ENCODE measurements at regions not wholly inside any gene's neighbourhood (a gene's known extent, or its start where the extent isn't known, plus 50 kb on each side); places are given as distances from the start of the nearest gene placed in this dataset.
"Not testable (repeated sequence)": the region's sequence is repeated elsewhere in the genome, so short reads cannot be mapped to it uniquely, and the experiment has no call there.

DNA sequence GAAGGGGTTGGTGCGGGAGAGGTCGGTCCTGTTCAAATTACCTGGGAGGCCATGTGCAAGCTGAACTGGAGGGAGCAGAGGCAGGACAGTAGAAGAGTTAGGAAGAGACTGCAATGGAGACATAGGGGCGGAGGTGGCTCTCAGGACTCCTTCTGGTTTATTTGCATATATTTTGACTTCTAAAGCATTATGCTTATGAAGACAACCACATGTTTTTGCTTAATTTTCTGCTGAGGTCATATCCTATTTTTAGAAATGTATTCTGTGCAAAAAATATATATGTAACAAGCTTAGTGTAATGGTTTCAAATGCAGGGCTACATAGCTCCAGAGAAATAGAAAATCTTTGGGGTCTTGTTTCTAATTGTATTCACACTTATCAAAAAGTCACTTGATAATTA, 137.0 kb upstream of the MDM1 start:
- DNase-seq, result no peak

GRCh38 chr12:68470664-68471328, 138.6 kb upstream of the MDM1 start:
- in situ Hi-C loops (cut with MboI; ENCODE audit: low pct_unique_long_range_greater_than_20kb, low sequenced_read_pairs), result no loop called here
- no peak for DNase-seq

More for the DNA sequence above, 137.0 kb upstream of the MDM1 start:
- in situ Hi-C loops (cut with MboI; ENCODE audit: low pct_unique_long_range_greater_than_20kb, low sequenced_read_pairs), result no loop called here

- in situ Hi-C loops (cut with MboI; ENCODE audit: low pct_unique_long_range_greater_than_20kb, low sequenced_read_pairs), result no loop called here
- no peak for DNase-seq
These were observed 136.1 kb upstream of the RAP1B start for GRCh38 chr12:68474467-68475204.

- DNase-seq, result no peak
- in situ Hi-C loops (cut with MboI; ENCODE audit: low pct_unique_long_range_greater_than_20kb, low sequenced_read_pairs), result no loop called here
These were observed 133.9 kb upstream of the RAP1B start for GRCh38 chr12:68476794-68477193.

- no peak for DNase-seq
- in situ Hi-C loops (cut with MboI; ENCODE audit: low pct_unique_long_range_greater_than_20kb, low sequenced_read_pairs), result no loop called here
These were observed 133.4 kb upstream of the RAP1B start for GRCh38 chr12:68477261-68477772.

DNA sequence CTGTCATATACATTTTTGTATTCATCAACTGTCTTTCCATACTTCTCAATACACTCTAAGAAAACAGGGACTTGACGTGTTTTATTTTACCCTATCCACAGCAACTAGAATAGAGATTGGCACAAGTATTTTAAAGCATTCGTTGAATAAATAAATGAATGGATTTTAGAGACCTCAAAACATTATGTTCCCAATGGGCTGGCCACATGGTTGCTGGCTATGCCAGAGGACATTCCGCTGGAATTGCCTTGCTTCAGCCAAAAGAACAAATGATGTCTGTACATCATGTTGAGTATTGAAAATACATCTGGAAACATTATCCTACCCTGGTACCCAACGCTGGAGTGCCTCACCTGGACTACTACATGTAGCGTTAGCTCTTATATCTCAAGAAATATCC, 132.8 kb upstream of the RAP1B start:
- in situ Hi-C loops (cut with MboI; ENCODE audit: low pct_unique_long_range_greater_than_20kb, low sequenced_read_pairs), result no loop called here
- DNase-seq, result no peak

DNA sequence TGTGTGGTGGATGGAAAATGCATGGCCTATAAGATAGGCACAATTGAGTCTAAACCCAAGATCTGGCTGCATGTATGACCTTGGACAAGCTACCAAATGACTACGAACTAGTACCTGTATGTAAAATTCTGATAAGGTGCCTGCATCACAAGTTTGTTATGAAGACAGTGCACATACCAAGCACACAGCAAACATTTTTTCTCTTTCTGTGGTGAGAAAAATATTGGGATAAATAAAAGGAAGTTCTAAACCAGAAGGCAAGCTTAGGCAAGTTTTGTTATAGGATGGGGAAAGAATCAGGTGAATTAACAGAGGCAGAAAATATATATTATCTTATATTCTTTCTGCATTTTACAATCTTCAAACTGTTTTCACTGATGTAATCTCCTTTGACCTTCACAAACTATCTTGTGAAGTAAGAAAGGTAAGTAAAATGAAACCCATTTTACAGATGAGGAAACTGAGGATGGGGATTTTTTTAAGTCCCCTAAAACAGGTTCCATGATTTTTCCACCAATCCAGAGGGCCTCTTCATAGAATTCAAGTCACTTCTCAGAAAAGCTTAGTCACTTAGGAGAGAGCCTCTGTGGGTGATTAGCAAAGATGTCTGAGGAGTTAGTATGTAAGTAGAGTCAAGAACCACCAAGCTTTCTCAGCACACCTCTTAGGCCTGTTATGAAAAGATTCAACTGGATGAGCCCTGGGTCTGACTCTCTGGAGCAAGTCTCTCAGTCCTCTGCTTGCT, 132.0 kb upstream of the RAP1B start:
- in situ Hi-C loops (cut with MboI; ENCODE audit: low pct_unique_long_range_greater_than_20kb, low sequenced_read_pairs), result no loop called here

DNA sequence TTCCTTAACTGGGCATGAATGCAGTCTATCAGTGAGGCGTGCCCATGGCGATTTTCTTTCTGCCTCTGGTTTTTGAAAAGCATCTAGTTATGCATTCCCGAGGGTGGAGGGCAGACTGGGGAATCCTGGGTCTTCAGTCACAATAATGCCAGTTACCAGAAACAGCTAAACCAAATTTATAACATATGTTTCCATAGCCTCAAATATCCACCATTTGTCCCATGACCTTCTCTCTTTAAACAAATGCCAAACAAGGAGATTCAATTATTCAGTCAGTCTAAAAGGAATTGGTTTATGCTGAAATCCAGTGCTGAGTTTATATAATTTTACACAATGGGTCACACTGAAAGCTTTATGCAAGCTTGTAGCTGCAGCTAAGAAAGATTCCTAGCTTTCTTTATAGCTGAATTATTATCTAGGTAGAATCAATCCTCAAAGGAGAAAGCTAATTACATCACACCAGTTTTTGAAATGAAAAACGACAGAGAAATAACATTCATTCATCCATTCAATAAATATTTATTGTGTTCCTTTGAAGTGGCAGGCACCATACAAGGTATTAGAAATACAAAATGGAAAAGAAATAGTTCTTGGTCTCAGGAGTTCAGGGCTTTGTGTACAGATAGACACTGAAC, 131.3 kb upstream of the RAP1B start:
- no peak for DNase-seq
- in situ Hi-C loops (cut with MboI; ENCODE audit: low pct_unique_long_range_greater_than_20kb, low sequenced_read_pairs), result no loop called here

More for the DNA sequence above, 132.0 kb upstream of the RAP1B start:
- no peak for DNase-seq

GRCh38 chr12:68479896-68480291, 130.8 kb upstream of the RAP1B start:
- in situ Hi-C loops (cut with MboI; ENCODE audit: low pct_unique_long_range_greater_than_20kb, low sequenced_read_pairs), result no loop called here

DNA sequence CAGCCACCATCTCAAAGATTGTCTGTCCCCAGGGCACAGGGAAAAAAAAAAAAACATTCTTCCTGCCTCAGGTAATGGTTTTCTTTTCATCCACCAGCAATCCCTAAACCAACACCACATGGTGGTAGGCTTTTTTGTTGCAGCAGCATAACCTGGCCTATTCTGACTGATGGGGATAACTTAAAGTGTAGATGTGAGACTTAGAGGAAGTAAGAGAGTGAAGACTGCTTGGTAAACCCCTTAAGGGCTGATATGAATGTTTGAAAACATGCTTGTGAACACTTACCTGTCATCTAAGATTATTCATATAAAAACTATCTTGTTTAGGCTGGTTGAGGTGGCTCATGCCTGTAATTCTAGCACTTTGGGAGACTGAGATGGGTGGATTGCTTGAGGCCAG, 130.2 kb upstream of the RAP1B start:
- DNase-seq, result no peak
- in situ Hi-C loops (cut with MboI; ENCODE audit: low pct_unique_long_range_greater_than_20kb, low sequenced_read_pairs), result no loop called here

More at GRCh38 chr12:68479896-68480291, 130.8 kb upstream of the RAP1B start:
- no peak for DNase-seq

DNA sequence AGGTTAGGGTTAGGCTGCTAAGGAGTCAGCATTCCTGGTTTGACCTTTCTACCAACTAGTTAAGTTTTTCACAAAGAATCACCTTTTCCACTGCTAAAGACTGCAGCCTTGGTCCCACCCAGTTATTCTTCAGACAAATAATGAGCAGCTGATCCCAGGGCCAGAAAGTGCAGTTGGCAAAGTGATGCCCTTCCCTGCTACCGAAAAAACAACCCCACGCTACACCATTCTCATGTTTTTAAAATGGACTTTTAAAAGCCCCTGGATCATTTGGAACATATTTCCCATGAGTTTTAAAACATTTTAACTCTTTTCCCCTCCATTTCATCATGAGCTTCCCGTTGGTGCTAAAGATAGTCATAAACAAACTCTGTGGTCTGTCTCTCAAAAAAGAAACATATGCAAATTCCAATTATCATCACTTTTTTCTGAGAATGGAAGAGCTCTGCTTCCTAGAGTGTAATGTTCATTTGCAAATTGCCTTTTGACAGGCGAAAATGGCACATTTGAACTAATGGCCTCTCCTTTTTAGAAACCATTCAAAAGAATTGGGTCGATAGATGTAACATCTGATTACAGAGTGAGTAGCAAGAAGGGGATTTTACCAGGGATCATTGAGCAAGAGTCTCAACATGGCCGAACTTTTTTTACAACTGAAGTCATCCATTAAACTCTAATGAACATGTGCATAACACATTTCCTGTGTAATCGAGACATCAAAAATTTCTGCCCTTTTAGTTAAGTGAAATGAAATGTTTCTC, 129.3 kb upstream of the RAP1B start:
- DNase-seq, result peak; percentile 42
- in situ Hi-C loops (cut with MboI; ENCODE audit: low pct_unique_long_range_greater_than_20kb, low sequenced_read_pairs), result no loop called here

GRCh38 chr12:68482014-68482413, 128.7 kb upstream of the RAP1B start:
- in situ Hi-C loops (cut with MboI; ENCODE audit: low pct_unique_long_range_greater_than_20kb, low sequenced_read_pairs), result no loop called here
- DNase-seq, result no peak

DNA sequence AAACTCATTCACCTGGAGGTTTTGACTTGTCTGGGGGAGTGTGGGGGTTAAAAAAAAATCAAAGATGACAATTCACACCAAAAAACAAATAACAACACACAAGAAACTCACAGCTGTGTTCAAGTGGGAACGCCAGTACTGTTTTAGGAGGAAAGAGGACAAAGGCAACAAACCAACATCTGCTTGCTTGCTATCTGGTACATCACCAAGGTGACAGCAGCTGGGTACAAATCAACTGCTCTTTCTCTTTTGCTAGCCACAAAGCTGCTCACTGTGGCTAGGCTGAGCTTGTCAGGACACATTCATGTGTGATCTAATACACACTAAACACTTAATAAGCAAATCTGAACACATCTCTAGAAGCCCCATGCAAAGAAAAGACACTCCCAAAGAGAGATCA, 128.0 kb upstream of the RAP1B start:
- no peak for DNase-seq
- in situ Hi-C loops (cut with MboI; ENCODE audit: low pct_unique_long_range_greater_than_20kb, low sequenced_read_pairs), result no loop called here

- in situ Hi-C loops (cut with MboI; ENCODE audit: low pct_unique_long_range_greater_than_20kb, low sequenced_read_pairs), result no loop called here
- no peak for DNase-seq
These were observed 126.9 kb upstream of the RAP1B start for GRCh38 chr12:68483592-68484383.

DNA sequence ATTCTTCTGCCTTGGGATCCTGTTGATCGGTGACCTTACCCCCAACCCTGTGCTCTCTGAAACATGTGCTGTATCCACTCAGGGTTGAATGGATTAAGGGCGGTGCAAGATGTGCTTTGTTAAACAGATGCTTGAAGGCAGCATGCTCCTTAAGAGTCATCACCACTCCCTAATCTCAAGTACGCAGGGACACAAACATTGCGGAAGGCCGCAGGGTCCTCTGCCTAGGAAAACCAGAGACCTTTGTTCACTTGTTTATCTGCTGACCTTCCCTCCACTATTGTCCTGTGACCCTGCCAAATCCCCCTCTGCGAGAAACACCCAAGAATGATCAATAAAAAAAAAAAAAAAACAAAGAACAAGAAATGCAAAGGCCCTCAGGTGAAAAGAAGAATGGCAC, 126.1 kb upstream of the RAP1B start:
- in situ Hi-C loops (cut with MboI; ENCODE audit: low pct_unique_long_range_greater_than_20kb, low sequenced_read_pairs), result not testable (repeated sequence)

GRCh38 chr12:68486449-68486848, 124.2 kb upstream of the RAP1B start:
- DNase-seq; in situ Hi-C loops (cut with MboI; ENCODE audit: low pct_unique_long_range_greater_than_20kb, low sequenced_read_pairs): not testable (repeated sequence)

More for the DNA sequence above, 126.1 kb upstream of the RAP1B start:
- DNase-seq, result not testable (repeated sequence)

GRCh38 chr12:68487721-68488309, 122.9 kb upstream of the RAP1B start:
- no peak for DNase-seq
- in situ Hi-C loops (cut with MboI; ENCODE audit: low pct_unique_long_range_greater_than_20kb, low sequenced_read_pairs), result no loop called here

- no peak for DNase-seq
- in situ Hi-C loops (cut with MboI; ENCODE audit: low pct_unique_long_range_greater_than_20kb, low sequenced_read_pairs), result no loop called here
These were observed 121.4 kb upstream of the RAP1B start for GRCh38 chr12:68489273-68489672.
